SK-N-MC (cell line): ENCODE measurements at regions not wholly inside any gene's neighbourhood (a gene's known extent, or its start where the extent isn't known, plus 50 kb on each side); places are given as distances from the start of the nearest gene placed in this dataset.
"Not testable (repeated sequence)": the region's sequence is repeated elsewhere in the genome, so short reads cannot be mapped to it uniquely, and the experiment has no call there.

Source experiments
- DNase-seq: peaks from one replicate; pipeline ENCODE4 v3.0.0-alpha.2; 2011; ENCODE audit warnings: low read depth, low spot score
- H3K27ac ChIP-seq: fragments of 200-600 bp; sonication (generic); 2 replicates; pipeline ENCODE4 v1.5.1; 2016; ENCODE audit warnings: mixed run types
- H3K36me3 ChIP-seq: fragments of 200-600 bp; sonication (generic); 2 replicates; pipeline ENCODE4 v1.6.1; 2017; ENCODE audit warnings: antibody characterized with exemption, low read length, mixed read lengths; ENCODE audit not compliant: insufficient read depth
- H3K4me3 ChIP-seq: fragments of 200-600 bp; sonication (generic); 2 replicates; pipeline ENCODE4 v1.5.1; 2016
- H3K9ac ChIP-seq: fragments of 200-600 bp; sonication (generic); 2 replicates; pipeline ENCODE4 v1.8.0; 2017; ENCODE audit warnings: mixed run types, mixed read lengths; ENCODE audit not compliant: insufficient read length
- H3K9me3 ChIP-seq: fragments of 200-600 bp; sonication (generic); 2 replicates; pipeline ENCODE4 v1.6.1; 2017; ENCODE audit warnings: low read depth, mild to moderate bottlenecking, antibody characterized with exemption, low read length, moderate library complexity, mixed read lengths
- EZH2 ChIP-seq: fragments of 200-600 bp; sonication (generic); IDR thresholded peaks from one replicate; pipeline ENCODE4 v1.6.1; 2017; ENCODE audit warnings: antibody characterized with exemption
- FOXP2 ChIP-seq: optimal IDR thresholded peaks from 2 replicates; pipeline ENCODE3; 2011; ENCODE audit warnings: mild to moderate bottlenecking, moderate library complexity; ENCODE audit not compliant: insufficient read depth; ENCODE audit errors: extremely low read length, control extremely low read depth
- POLR2AphosphoS5 ChIP-seq: IDR thresholded peaks from 2 replicates; pipeline ENCODE4 v1.6.1; 2012; ENCODE audit warnings: mild to moderate bottlenecking, low read depth, low read length, borderline replicate concordance

DNA sequence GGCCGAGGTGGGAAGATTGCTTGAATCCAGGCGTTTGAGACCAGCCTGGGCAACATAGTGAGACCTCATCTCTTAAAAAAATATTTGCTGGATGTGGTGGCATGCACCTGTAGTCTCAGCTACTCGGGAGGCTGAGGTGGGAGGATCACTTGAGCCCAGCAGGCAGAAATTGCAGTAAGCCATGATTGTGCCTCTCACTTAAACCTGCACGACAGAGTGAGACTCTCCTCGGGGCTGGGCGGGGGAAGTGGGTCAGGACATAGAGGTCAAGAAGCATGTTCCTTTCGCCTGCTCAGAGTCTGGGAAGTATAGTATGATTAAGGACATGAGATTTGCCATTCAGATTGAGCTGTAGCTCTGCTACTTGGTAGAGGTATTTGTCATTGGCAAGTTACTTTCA lies 52.3 kb downstream of the SEPTIN7 start:
- H3K9me3 ChIP-seq, result not testable (repeated sequence)

DNA sequence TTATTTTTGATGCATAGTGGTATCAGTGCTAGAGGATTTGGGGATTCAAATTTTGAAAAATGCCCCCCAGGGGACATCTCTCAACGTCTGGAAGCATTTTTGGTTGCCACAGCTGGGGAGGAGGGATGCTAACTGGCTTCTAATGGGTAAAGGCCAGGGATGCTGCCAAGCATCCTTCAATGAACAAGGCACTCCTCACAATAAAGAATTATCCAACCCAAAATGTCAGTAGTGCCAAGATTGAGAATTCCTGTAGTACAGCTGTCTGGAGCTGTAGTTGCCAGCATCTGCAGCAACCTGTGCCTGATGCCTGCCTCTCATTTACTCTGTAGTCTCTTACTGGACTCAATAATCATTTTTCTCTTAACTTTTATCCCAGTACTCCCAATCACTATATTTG lies 53.5 kb downstream of the SEPTIN7 start:
- Histone ChIP-seq H3K4me3 (no peak overlapping the region), H3K27ac (no peak overlapping the region), H3K36me3 (peaks cover 33% of the 10 kb centered on the region), H3K9ac (no peak overlapping the region), H3K9me3 (no peaks in the 10 kb centered on the region)
- TF ChIP-seq POLR2AphosphoS5 (no peak), EZH2 (no peak), FOXP2 (no peak)
- no peak for DNase-seq

More for the DNA sequence above, 52.3 kb downstream of the SEPTIN7 start:
- H3K9ac ChIP-seq, H3K27ac ChIP-seq, H3K4me3 ChIP-seq, DNase-seq: not testable (repeated sequence)
- peaks cover 36% of the 10 kb centered on the region for H3K36me3 ChIP-seq

DNA sequence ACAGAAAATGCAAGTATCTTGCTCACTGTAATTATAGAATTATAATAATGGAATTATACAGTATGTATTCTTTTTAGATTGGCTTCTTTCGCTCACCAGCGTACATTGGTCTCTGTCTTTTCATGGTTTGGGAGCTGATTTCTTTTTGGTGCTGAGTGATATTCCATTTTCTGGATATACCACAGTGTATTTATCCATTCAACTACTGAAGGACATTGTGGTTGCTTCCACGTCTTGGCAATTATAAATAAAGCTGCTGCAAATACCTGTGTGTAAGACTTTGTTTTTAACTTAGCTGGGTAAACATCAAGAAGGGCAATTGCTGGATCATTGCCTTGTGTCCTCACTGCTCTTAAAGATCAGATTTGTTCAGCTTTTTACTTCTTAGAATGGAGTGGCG lies 55.3 kb downstream of the SEPTIN7 start:
- Histone ChIP-seq H3K36me3 (peaks cover 38% of the 10 kb centered on the region), H3K4me3 (no peak overlapping the region), H3K9me3 (no peaks in the 10 kb centered on the region; the same call in 1 of the 2 replicates), H3K27ac (no peak overlapping the region), H3K9ac (no peak overlapping the region)
- TF ChIP-seq POLR2AphosphoS5 (no peak), EZH2 (no peak)
- no peak for DNase-seq

DNA sequence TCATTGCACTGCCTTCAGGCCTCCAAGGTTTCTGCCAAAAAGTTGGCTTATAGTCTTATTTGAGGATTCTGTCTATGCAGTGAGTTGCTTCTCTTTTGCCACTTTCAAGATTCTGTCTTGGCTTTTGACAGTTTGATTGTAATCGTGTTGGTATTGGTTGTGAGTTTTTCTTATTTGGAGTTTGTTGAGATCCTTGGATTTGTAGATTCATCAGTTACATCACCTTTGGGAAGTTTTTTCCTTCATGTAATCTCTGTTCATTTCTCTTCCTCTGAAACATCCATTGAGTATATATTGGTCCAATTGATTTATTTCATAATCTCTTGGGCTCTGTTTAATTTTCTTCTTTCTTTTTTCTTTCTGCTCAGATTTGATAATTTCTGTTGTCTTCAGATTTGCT lies 59.8 kb downstream of the SEPTIN7 start:
- Histone ChIP-seq H3K9me3 (no peaks in the 10 kb centered on the region; the same call in 1 of the 2 replicates), H3K27ac (no peak overlapping the region), H3K9ac (no peak overlapping the region), H3K36me3 (peaks cover 47% of the 10 kb centered on the region), H3K4me3 (no peak overlapping the region)
- no peak for DNase-seq
- TF ChIP-seq EZH2 (no peak), FOXP2 (no peak), POLR2AphosphoS5 (no peak)

DNA sequence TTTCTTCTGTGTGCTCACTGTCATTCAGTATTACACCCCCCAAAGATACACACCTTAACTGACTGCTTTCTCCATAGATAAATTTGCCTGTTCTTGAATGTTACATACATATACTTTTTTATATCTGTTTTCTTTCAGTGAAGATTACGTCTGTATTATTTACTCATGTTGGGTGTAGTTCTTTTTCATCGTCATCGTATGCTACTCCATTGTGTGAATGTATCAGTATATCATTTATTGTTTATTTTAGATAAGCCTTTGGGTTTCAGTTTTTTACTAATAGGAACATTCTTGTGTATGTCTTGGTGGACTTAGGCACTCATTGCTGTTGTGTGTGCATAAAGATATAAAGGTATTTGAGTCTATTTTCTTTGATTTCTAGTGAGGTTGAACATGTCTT lies 64.4 kb downstream of the SEPTIN7 start:
- no peaks in the 10 kb centered on the region for H3K9me3 ChIP-seq
- H3K9ac ChIP-seq, result no peak overlapping the region
- DNase-seq, result no peak
- H3K36me3 ChIP-seq, result peaks cover 50% of the 10 kb centered on the region
- H3K27ac ChIP-seq, result no peak overlapping the region
- H3K4me3 ChIP-seq, result no peak overlapping the region
- no peak for TF ChIP-seq POLR2AphosphoS5

DNA sequence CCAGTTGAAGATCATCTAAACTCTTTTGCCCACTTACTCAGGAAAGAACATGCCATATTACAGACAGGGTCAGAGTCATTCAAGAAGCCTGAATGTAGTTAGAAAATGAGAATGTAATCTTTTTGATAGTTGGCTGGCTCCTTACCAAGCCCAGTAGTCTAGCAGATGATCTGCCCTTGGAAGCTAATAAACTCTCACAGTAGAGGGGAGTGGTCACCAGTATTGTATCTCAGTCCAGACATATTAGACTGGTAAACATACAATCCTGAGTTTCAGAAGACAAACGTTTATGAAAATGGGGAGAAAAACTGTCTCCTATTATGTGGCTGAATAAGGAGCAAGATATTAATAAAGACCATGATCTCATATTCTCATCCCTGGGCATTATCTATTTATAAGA lies 65.3 kb downstream of the SEPTIN7 start:
- DNase-seq, result no peak
- Histone ChIP-seq H3K36me3 (peaks cover 46% of the 10 kb centered on the region), H3K9ac (no peak overlapping the region), H3K9me3 (no peaks in the 10 kb centered on the region), H3K4me3 (no peak overlapping the region), H3K27ac (0 out of 2 replicates have a peak overlapping the region, but pooled peaks have one; percentile 3)
- TF ChIP-seq EZH2 (no peak), FOXP2 (no peak), POLR2AphosphoS5 (no peak)

DNA sequence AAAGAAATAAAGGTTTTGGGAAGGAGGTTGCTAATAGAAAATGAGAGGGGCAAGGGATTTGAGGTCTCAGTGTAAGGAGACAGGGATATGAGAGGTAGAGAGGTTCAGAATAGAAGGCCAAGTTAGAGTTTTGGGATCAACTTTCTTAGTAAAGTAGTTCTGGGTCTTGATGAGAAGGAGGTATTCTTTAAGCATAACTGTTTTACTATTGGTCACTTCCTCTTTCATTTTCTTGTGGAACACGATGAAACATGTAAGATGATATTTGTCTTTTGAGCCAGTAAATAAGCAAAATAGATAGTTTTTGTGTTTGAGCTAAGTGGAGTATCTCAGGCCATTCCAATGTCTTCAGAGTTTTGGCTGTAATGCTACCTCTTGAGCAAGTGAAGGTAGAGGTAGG lies 68.3 kb downstream of the SEPTIN7 start:
- H3K36me3 ChIP-seq, result peaks cover 44% of the 10 kb centered on the region
- H3K27ac ChIP-seq, H3K4me3 ChIP-seq, DNase-seq, H3K9ac ChIP-seq, H3K9me3 ChIP-seq: not testable (repeated sequence)

DNA sequence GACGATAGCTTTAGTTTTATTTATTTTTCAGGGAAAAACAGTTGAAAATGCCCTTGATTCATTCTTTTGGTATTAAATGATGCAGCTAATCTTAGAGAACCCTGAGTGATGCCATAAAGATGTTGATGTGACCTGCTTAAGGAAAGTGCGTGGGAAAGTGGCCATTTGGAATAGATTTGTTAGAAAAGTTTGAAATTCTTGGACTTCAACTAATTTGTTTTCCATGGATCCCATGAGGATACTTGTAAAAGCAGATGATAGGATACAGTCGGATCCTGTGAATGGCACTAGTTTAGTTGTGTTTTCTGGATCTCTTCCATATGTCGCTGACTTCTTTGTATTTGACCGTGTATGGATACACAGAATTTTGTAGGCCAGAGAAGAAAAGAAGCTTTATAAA lies 69.0 kb downstream of the SEPTIN7 start:
- Histone ChIP-seq H3K36me3 (peaks cover 38% of the 10 kb centered on the region), H3K27ac (no peak overlapping the region), H3K9ac (no peak overlapping the region), H3K4me3 (no peak overlapping the region), H3K9me3 (no peaks in the 10 kb centered on the region)
- TF ChIP-seq EZH2 (no peak), FOXP2 (no peak), POLR2AphosphoS5 (no peak)
- no peak for DNase-seq

DNA sequence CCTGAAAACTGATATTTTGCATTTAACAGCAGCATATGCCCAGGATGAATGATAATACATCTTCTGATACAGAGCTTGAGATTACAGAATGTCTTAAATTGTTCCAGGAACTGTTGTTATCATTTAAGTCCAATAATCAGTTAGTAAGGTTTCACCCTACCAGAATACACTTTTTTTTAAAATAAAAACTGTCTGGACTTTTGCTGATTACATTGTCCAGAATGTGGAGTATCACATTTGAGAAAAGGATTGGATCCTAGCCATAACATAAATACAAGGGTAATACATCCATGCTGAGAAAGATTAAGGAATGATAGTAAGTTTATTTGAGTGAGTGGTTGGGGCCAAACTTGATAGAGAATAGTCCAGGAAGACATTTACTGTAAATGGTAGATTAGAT lies 71.0 kb downstream of the SEPTIN7 start:
- Histone ChIP-seq H3K4me3 (no peak overlapping the region), H3K36me3 (peaks cover 18% of the 10 kb centered on the region), H3K9me3 (no peaks in the 10 kb centered on the region), H3K9ac (no peak overlapping the region), H3K27ac (no peak overlapping the region)
- no peak for DNase-seq
- no peak for TF ChIP-seq FOXP2
- TF ChIP-seq POLR2AphosphoS5, result no peak
- TF ChIP-seq EZH2, result no peak

DNA sequence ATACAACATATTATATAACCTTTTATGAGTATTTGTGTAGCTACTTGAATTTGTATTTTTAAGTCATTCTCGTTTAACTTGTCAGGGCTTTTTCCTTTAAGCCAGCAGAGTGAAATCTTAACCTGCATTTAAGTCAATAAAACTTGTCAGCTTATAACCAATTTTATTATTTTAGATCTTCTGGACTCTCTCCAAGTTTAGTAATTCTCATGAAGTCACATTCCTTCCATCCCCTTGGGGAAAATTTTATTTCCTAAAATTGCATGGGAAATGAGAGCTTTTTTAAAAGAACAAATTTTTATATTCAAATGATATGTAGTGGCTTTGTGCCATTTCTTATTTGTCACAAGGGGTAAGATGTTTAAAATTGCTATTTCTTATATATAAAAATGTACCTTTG lies 74.0 kb downstream of the SEPTIN7 start:
- peak overlapping the region; percentile 72 for H3K27ac ChIP-seq
- DNase-seq, result peak; percentile 80
- no peak overlapping the region for H3K9ac ChIP-seq
- TF ChIP-seq POLR2AphosphoS5 (no peak), EZH2 (no peak), FOXP2 (no peak)
- no peak overlapping the region; the same call in 1 of the 2 replicates for H3K4me3 ChIP-seq
- H3K36me3 ChIP-seq, result peaks cover 6% of the 10 kb centered on the region; the same call in 1 of the 2 replicates
- no peaks in the 10 kb centered on the region for H3K9me3 ChIP-seq
